ENCODE measurements at regions not wholly inside any gene's neighbourhood (a gene's known extent, or its start where the extent isn't known, plus 50 kb on each side); places are given as distances from the start of the nearest gene placed in this dataset.

- TF ChIP-seq POLR2A (IDR thresholded peaks at IDR 0.05; ENCODE audit: low read length): no peak
- no peak for TF ChIP-seq GATA1 (IDR thresholded peaks at IDR 0.05; ENCODE audit: low read depth, low read length)
These were observed 106.9 kb downstream of the KLF12 start for GRCh38 chr13:74027161-74027779.
